Smooth muscle cell (in vitro differentiated cells): ENCODE measurements at regions not wholly inside any gene's neighbourhood (a gene's known extent, or its start where the extent isn't known, plus 50 kb on each side); places are given as distances from the start of the nearest gene placed in this dataset.

ENCODE experiments used
- DNase-seq: peaks from one replicate; lab custom pipeline; 2025; ENCODE audit not compliant: unreplicated experiment; lab: John Stamatoyannopoulos, UW
- H2AFZ ChIP-seq: fragments of 200-600 bp; sonication (generic); 2 replicates; pipeline ENCODE4 v1.6.0; 2016; ENCODE audit warnings: antibody characterized with exemption, low read depth, mild to moderate bottlenecking
- H3F3A ChIP-seq: fragments of 200-600 bp; sonication (generic); 2 replicates; pipeline ENCODE4 v1.6.0; 2017; ENCODE audit warnings: antibody characterized with exemption, low read depth
- H3K27ac ChIP-seq: fragments of 200-600 bp; sonication (generic); 2 replicates; pipeline ENCODE4 v1.5.1; 2016; ENCODE audit warnings: low read depth, mild to moderate bottlenecking
- H3K27me3 ChIP-seq: fragments of 200-600 bp; sonication (generic); 2 replicates; pipeline ENCODE4 v1.6.1; 2016; ENCODE audit warnings: low read depth, mild to moderate bottlenecking
- H3K36me3 ChIP-seq: fragments of 200-600 bp; sonication (generic); 2 replicates; pipeline ENCODE4 v1.5.1; 2016; ENCODE audit warnings: low read depth
- H3K4me1 ChIP-seq: fragments of 200-600 bp; sonication (generic); 2 replicates; pipeline ENCODE4 v1.5.1; 2016; ENCODE audit warnings: low read depth
- H3K4me2 ChIP-seq: fragments of 200-600 bp; sonication (generic); 2 replicates; pipeline ENCODE4 v1.6.0; 2016; ENCODE audit warnings: mild to moderate bottlenecking
- H3K4me3 ChIP-seq: fragments of 200-600 bp; sonication (generic); 2 replicates; pipeline ENCODE4 v1.5.1; 2016; ENCODE audit warnings: mild to moderate bottlenecking
- H3K79me2 ChIP-seq: fragments of 200-600 bp; sonication (generic); 2 replicates; pipeline ENCODE4 v1.6.0; 2016; ENCODE audit warnings: low read depth, mild to moderate bottlenecking
- H3K9ac ChIP-seq: fragments of 200-600 bp; sonication (generic); 2 replicates; pipeline ENCODE4 v1.6.0; 2016; ENCODE audit warnings: low read depth
- H3K9me3 ChIP-seq: fragments of 200-600 bp; sonication (generic); replicated peaks from 2 replicates; pipeline ENCODE4 v1.5.1; 2016; ENCODE audit warnings: low read depth
- H4K20me1 ChIP-seq: fragments of 200-600 bp; sonication (generic); 2 replicates; pipeline ENCODE4 v1.6.0; 2016; ENCODE audit warnings: low read depth
- CTCF ChIP-seq: fragments of 200-600 bp; sonication (generic); IDR thresholded peaks from 2 replicates; pipeline ENCODE4 v1.5.1; 2017; ENCODE audit warnings: borderline replicate concordance, mild to moderate bottlenecking, antibody characterized with exemption; ENCODE audit not compliant: insufficient read depth, poor library complexity, severe bottlenecking
- whole genome bisulfite sequencing: methylation state at CpG from one replicate; pipeline ENCODE4 v1.1.7; 2016; ENCODE audit warnings: low lambda C conversion rate; 5-methylcytosine and 5-hydroxymethylcytosine counted together

DNA sequence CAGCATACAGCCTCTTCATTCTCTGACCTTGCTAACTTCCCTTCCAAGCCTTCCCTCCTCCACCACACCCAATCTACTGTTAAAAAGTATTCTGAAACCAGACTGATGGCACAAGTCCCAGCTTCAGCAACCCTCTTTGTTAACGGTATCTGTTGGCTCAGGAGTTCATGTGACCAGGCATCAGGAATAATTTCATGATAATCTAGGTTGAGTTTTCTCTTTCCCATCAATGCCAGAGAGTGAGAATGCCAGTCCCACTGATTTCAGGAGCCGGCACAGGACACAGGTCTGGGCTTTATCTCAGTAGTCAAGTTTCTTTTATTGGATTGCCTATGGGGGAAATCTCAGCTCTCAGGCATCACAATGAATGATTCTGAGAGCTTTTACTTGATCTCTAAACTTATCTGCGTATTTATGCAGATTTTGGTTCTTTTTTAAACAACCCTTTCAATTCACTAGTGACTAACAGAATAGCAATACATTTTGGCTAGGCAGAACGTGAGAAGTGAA lies 231.0 kb upstream of the LYZL1 start:
- Histone ChIP-seq H3K4me3 (no peak overlapping the region), H3K27me3 (no peaks in the 10 kb centered on the region), H3K9me3 (no peaks in the 10 kb centered on the region), H3K9ac (no peak overlapping the region), H3K4me2 (peak overlapping the region; percentile 53), H3K79me2 (no peaks in the 10 kb centered on the region), H3F3A (no peaks in the 10 kb centered on the region), H2AFZ (peak overlapping the region; percentile 46), H3K36me3 (no peaks in the 10 kb centered on the region), H4K20me1 (no peaks in the 10 kb centered on the region), H3K27ac (peak overlapping the region; percentile 15), H3K4me1 (no peaks in the 10 kb centered on the region)
- DNase-seq = no peak
- no peak for TF ChIP-seq CTCF
- WGBS = 16% methylated on average over 4 of the region's 4 CpGs

GRCh38 chr10:29063806-29064644 lies 224.8 kb upstream of the LYZL1 start:
- Histone ChIP-seq H3F3A (peaks cover 10% of the 10 kb centered on the region), H3K4me3 (peak overlapping the region; percentile 2), H3K9ac (peak overlapping the region; percentile 32), H3K27ac (peak overlapping the region; percentile 66), H3K36me3 (no peaks in the 10 kb centered on the region), H3K4me1 (peaks cover 14% of the 10 kb centered on the region), H4K20me1 (no peaks in the 10 kb centered on the region), H3K9me3 (no peaks in the 10 kb centered on the region), H3K79me2 (no peaks in the 10 kb centered on the region), H3K4me2 (peak overlapping the region; percentile 78), H3K27me3 (no peaks in the 10 kb centered on the region), H2AFZ (peak overlapping the region; percentile 3)
- TF ChIP-seq CTCF = peak; percentile 13
- WGBS = 30% methylated on average over 5 of the region's 5 CpGs
- no peak for DNase-seq

GRCh38 chr10:29064680-29065079 lies 224.2 kb upstream of the LYZL1 start:
- WGBS = 23% methylated on average over 2 of the region's 2 CpGs
- H2AFZ ChIP-seq = peak overlapping the region; percentile 3
- DNase-seq = no peak
- peak overlapping the region; percentile 66 for H3K27ac ChIP-seq
- peak overlapping the region; percentile 2 for H3K4me3 ChIP-seq
- no peaks in the 10 kb centered on the region for H3K9me3 ChIP-seq
- TF ChIP-seq CTCF = no peak
- H3F3A ChIP-seq = peaks cover 10% of the 10 kb centered on the region
- no peaks in the 10 kb centered on the region for H3K79me2 ChIP-seq
- peaks cover 21% of the 10 kb centered on the region for H3K4me1 ChIP-seq
- no peaks in the 10 kb centered on the region for H3K27me3 ChIP-seq
- H3K36me3 ChIP-seq = no peaks in the 10 kb centered on the region
- peak overlapping the region; percentile 78 for H3K4me2 ChIP-seq
- H4K20me1 ChIP-seq = no peaks in the 10 kb centered on the region
- H3K9ac ChIP-seq = peak overlapping the region; percentile 32
